WTC11 (cell line): ENCODE measurements at regions not wholly inside any gene's neighbourhood (a gene's known extent, or its start where the extent isn't known, plus 50 kb on each side); places are given as distances from the start of the nearest gene placed in this dataset.

Experiments
- ATAC-seq: fragments of 200-7000 bp; cut with Tn5 transposase; 2 replicates; pipeline ENCODE4 v1.10.0; 2021; ENCODE audit warnings: mild to moderate bottlenecking, moderate library complexity
- CTCF ChIA-PET: fragments of 300-600 bp; sonication (Branson Sonifier 250); formaldehyde crosslinking; loops from one replicate; lab custom pipeline; 2021; ENCODE audit warnings: antibody characterized with exemption; lab: Charles Lee
- POLR2A ChIA-PET: fragments of 350-600 bp; sonication (Branson Sonifier 250); formaldehyde crosslinking; loops from one replicate; lab custom pipeline; 2021; ENCODE audit warnings: antibody characterized with exemption; lab: Charles Lee
- DNase-seq: peaks from one replicate; pipeline ENCODE4 v3.0.0; 2021; ENCODE audit warnings: low spot score
- H3K27ac Mint-ChIP-seq: 2 replicates; pipeline ENCODE4 v1.8.0; 2021; ENCODE audit warnings: mixed read lengths
- H3K27me3 Mint-ChIP-seq: 2 replicates; pipeline ENCODE4 v1.8.0; 2021; ENCODE audit warnings: low read depth, mild to moderate bottlenecking, moderate library complexity, mixed read lengths
- H3K36me3 Mint-ChIP-seq: 2 replicates; pipeline ENCODE4 v1.8.0; 2021; ENCODE audit warnings: mixed read lengths
- H3K4me1 Mint-ChIP-seq: 2 replicates; pipeline ENCODE4 v1.8.0; 2022; ENCODE audit warnings: mixed read lengths
- H3K4me3 Mint-ChIP-seq: 2 replicates; pipeline ENCODE4 v1.8.0; 2021; ENCODE audit warnings: mild to moderate bottlenecking, moderate library complexity, mixed read lengths
- H3K9me3 Mint-ChIP-seq: 2 replicates; pipeline ENCODE4 v1.8.0; 2021; ENCODE audit warnings: mixed read lengths
- CREM ChIP-seq: sonication (generic); formaldehyde crosslinking; IDR thresholded peaks from 2 replicates; pipeline ENCODE4 v1.8.1; 2022; ENCODE audit warnings: mild to moderate bottlenecking, missing genetic modification reagents, moderate library complexity
- ESRRA ChIP-seq: sonication (generic); formaldehyde crosslinking; IDR thresholded peaks from 2 replicates; pipeline ENCODE4 v1.8.1; 2022; ENCODE audit warnings: mild to moderate bottlenecking, missing genetic modification reagents, borderline replicate concordance
- GABPB1 ChIP-seq: sonication (generic); formaldehyde crosslinking; IDR thresholded peaks from 2 replicates; pipeline ENCODE4 v1.8.1; 2023; ENCODE audit warnings: mild to moderate bottlenecking, missing genetic modification reagents
- SP1 ChIP-seq: sonication (generic); formaldehyde crosslinking; conservative IDR thresholded peaks from 2 replicates; pipeline ENCODE4 v1.8.1; 2022; ENCODE audit warnings: missing genetic modification reagents
- TEAD1 ChIP-seq: sonication (generic); formaldehyde crosslinking; IDR thresholded peaks from 2 replicates; pipeline ENCODE4 v1.8.0; 2022; ENCODE audit warnings: mild to moderate bottlenecking, missing genetic modification reagents
- ZNF317 ChIP-seq: sonication (generic); formaldehyde crosslinking; IDR thresholded peaks from 2 replicates; pipeline ENCODE4 v1.8.1; 2023; ENCODE audit warnings: low read depth, mild to moderate bottlenecking, moderate library complexity, missing genetic modification reagents, borderline replicate concordance
- TF ChIP-seq, protein P1 (sequence below): sonication (generic); formaldehyde crosslinking; IDR thresholded peaks from 2 replicates; pipeline ENCODE4 v1.8.1; 2023; ENCODE audit warnings: mild to moderate bottlenecking, moderate library complexity, missing genetic modification reagents
- TF ChIP-seq, protein P2 (sequence below): sonication (generic); formaldehyde crosslinking; IDR thresholded peaks from 2 replicates; pipeline ENCODE4 v1.8.0; 2022; ENCODE audit warnings: mild to moderate bottlenecking, missing genetic modification reagents
- TF ChIP-seq, protein P3 (sequence below): sonication (generic); formaldehyde crosslinking; IDR thresholded peaks from 2 replicates; pipeline ENCODE4 v1.8.1; 2023; ENCODE audit warnings: mild to moderate bottlenecking, missing genetic modification reagents, moderate library complexity
- TF ChIP-seq, protein P4 (sequence below): fragments of 250-450 bp; sonication (Bioruptor Pico); IDR thresholded peaks from 2 replicates; pipeline ENCODE4 v1.9.0; 2021; ENCODE audit warnings: mild to moderate bottlenecking, borderline replicate concordance
- TF ChIP-seq, protein P5 (sequence below): sonication (generic); formaldehyde crosslinking; IDR thresholded peaks from 2 replicates; pipeline ENCODE4 v1.8.0; 2022; ENCODE audit warnings: mild to moderate bottlenecking, missing genetic modification reagents
- TF ChIP-seq, protein P6 (sequence below): sonication (generic); formaldehyde crosslinking; IDR thresholded peaks from 2 replicates; pipeline ENCODE4 v1.8.1; 2022; ENCODE audit warnings: low read depth, missing genetic modification reagents, borderline replicate concordance
- TF ChIP-seq, protein P7 (sequence below): sonication (generic); formaldehyde crosslinking; IDR thresholded peaks from 2 replicates; pipeline ENCODE4 v1.8.1; 2022; ENCODE audit warnings: low read depth, mild to moderate bottlenecking, moderate library complexity, missing genetic modification reagents, borderline replicate concordance
- TF ChIP-seq, protein P8 (sequence below): sonication (generic); formaldehyde crosslinking; conservative IDR thresholded peaks from 2 replicates; pipeline ENCODE4 v1.8.1; 2023; ENCODE audit warnings: mild to moderate bottlenecking, low read depth, missing genetic modification reagents, moderate library complexity
- TF ChIP-seq, protein P9 (sequence below): sonication (generic); formaldehyde crosslinking; IDR thresholded peaks from 2 replicates; pipeline ENCODE4 v1.8.0; 2022; ENCODE audit warnings: mild to moderate bottlenecking, missing genetic modification reagents
- TF ChIP-seq, protein P10 (sequence below): fragments of 250-450 bp; sonication (Bioruptor Pico); IDR thresholded peaks from 2 replicates; pipeline ENCODE4 v1.9.0; 2021; ENCODE audit warnings: mild to moderate bottlenecking

DNA sequence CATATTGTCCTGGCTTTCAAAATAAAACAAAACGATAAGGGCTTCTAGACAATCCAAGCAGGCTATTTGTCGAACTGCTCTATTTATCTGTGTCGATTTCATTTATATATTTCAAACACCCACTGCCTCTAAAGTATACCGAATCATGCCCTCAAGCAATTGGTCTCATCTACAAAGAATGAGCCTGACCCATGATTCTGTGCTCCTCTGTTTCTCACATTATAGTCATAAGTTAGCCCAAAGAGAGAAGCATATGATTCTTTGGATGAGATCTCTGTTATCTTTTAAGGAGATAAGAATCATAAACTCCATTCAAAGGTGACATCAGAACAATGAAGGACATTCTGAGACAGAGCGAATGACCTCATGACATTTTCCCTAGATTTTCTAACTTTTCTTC, 191.1 kb downstream of the MAP2K6 start:
- ATAC-seq (no peak), DNase-seq (no peak)
- Mint-ChIP-seq H3K27ac (no peak overlapping the region), H3K4me1 (peaks cover 11% of the 10 kb centered on the region), H3K9me3 (no peaks in the 10 kb centered on the region), H3K27me3 (no peaks in the 10 kb centered on the region), H3K36me3 (no peaks in the 10 kb centered on the region), H3K4me3 (no peak overlapping the region)
- POLR2A ChIA-PET, result no interaction called here
- CTCF ChIA-PET, result no interaction called here
- TF ChIP-seq TEAD1 (CRISPR knock-in tag) (no peak), ESRRA (CRISPR knock-in tag) (no peak), SP1 (CRISPR knock-in tag) (no peak), ZNF317 (CRISPR knock-in tag) (no peak), GABPB1 (CRISPR knock-in tag) (no peak), CREM (CRISPR knock-in tag) (no peak)
- TF ChIP-seq, protein P1, sequence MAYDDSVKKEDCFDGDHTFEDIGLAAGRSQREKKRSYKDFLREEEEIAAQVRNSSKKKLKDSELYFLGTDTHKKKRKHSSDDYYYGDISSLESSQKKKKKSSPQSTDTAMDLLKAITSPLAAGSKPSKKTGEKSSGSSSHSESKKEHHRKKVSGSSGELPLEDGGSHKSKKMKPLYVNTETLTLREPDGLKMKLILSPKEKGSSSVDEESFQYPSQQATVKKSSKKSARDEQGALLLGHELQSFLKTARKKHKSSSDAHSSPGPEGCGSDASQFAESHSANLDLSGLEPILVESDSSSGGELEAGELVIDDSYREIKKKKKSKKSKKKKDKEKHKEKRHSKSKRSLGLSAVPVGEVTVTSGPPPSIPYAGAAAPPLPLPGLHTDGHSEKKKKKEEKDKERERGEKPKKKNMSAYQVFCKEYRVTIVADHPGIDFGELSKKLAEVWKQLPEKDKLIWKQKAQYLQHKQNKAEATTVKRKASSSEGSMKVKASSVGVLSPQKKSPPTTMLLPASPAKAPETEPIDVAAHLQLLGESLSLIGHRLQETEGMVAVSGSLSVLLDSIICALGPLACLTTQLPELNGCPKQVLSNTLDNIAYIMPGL (CRISPR knock-in tag), result no peak
- TF ChIP-seq, protein P2, sequence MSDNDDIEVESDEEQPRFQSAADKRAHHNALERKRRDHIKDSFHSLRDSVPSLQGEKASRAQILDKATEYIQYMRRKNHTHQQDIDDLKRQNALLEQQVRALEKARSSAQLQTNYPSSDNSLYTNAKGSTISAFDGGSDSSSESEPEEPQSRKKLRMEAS (CRISPR knock-in tag), result no peak
- TF ChIP-seq, protein P3, sequence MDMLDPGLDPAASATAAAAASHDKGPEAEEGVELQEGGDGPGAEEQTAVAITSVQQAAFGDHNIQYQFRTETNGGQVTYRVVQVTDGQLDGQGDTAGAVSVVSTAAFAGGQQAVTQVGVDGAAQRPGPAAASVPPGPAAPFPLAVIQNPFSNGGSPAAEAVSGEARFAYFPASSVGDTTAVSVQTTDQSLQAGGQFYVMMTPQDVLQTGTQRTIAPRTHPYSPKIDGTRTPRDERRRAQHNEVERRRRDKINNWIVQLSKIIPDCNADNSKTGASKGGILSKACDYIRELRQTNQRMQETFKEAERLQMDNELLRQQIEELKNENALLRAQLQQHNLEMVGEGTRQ (CRISPR knock-in tag), result no peak
- TF ChIP-seq, protein P4, sequence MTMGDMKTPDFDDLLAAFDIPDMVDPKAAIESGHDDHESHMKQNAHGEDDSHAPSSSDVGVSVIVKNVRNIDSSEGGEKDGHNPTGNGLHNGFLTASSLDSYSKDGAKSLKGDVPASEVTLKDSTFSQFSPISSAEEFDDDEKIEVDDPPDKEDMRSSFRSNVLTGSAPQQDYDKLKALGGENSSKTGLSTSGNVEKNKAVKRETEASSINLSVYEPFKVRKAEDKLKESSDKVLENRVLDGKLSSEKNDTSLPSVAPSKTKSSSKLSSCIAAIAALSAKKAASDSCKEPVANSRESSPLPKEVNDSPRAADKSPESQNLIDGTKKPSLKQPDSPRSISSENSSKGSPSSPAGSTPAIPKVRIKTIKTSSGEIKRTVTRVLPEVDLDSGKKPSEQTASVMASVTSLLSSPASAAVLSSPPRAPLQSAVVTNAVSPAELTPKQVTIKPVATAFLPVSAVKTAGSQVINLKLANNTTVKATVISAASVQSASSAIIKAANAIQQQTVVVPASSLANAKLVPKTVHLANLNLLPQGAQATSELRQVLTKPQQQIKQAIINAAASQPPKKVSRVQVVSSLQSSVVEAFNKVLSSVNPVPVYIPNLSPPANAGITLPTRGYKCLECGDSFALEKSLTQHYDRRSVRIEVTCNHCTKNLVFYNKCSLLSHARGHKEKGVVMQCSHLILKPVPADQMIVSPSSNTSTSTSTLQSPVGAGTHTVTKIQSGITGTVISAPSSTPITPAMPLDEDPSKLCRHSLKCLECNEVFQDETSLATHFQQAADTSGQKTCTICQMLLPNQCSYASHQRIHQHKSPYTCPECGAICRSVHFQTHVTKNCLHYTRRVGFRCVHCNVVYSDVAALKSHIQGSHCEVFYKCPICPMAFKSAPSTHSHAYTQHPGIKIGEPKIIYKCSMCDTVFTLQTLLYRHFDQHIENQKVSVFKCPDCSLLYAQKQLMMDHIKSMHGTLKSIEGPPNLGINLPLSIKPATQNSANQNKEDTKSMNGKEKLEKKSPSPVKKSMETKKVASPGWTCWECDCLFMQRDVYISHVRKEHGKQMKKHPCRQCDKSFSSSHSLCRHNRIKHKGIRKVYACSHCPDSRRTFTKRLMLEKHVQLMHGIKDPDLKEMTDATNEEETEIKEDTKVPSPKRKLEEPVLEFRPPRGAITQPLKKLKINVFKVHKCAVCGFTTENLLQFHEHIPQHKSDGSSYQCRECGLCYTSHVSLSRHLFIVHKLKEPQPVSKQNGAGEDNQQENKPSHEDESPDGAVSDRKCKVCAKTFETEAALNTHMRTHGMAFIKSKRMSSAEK (CRISPR knock-in tag), result no peak
- TF ChIP-seq, protein P5, sequence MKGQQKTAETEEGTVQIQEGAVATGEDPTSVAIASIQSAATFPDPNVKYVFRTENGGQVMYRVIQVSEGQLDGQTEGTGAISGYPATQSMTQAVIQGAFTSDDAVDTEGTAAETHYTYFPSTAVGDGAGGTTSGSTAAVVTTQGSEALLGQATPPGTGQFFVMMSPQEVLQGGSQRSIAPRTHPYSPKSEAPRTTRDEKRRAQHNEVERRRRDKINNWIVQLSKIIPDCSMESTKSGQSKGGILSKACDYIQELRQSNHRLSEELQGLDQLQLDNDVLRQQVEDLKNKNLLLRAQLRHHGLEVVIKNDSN (CRISPR knock-in tag), result no peak
- TF ChIP-seq, protein P6, sequence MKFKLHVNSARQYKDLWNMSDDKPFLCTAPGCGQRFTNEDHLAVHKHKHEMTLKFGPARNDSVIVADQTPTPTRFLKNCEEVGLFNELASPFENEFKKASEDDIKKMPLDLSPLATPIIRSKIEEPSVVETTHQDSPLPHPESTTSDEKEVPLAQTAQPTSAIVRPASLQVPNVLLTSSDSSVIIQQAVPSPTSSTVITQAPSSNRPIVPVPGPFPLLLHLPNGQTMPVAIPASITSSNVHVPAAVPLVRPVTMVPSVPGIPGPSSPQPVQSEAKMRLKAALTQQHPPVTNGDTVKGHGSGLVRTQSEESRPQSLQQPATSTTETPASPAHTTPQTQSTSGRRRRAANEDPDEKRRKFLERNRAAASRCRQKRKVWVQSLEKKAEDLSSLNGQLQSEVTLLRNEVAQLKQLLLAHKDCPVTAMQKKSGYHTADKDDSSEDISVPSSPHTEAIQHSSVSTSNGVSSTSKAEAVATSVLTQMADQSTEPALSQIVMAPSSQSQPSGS, result no peak
- TF ChIP-seq, protein P7, sequence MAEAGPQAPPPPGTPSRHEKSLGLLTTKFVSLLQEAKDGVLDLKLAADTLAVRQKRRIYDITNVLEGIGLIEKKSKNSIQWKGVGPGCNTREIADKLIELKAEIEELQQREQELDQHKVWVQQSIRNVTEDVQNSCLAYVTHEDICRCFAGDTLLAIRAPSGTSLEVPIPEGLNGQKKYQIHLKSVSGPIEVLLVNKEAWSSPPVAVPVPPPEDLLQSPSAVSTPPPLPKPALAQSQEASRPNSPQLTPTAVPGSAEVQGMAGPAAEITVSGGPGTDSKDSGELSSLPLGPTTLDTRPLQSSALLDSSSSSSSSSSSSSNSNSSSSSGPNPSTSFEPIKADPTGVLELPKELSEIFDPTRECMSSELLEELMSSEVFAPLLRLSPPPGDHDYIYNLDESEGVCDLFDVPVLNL, result no peak
- TF ChIP-seq, protein P8, sequence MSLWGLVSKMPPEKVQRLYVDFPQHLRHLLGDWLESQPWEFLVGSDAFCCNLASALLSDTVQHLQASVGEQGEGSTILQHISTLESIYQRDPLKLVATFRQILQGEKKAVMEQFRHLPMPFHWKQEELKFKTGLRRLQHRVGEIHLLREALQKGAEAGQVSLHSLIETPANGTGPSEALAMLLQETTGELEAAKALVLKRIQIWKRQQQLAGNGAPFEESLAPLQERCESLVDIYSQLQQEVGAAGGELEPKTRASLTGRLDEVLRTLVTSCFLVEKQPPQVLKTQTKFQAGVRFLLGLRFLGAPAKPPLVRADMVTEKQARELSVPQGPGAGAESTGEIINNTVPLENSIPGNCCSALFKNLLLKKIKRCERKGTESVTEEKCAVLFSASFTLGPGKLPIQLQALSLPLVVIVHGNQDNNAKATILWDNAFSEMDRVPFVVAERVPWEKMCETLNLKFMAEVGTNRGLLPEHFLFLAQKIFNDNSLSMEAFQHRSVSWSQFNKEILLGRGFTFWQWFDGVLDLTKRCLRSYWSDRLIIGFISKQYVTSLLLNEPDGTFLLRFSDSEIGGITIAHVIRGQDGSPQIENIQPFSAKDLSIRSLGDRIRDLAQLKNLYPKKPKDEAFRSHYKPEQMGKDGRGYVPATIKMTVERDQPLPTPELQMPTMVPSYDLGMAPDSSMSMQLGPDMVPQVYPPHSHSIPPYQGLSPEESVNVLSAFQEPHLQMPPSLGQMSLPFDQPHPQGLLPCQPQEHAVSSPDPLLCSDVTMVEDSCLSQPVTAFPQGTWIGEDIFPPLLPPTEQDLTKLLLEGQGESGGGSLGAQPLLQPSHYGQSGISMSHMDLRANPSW (CRISPR knock-in tag), result no peak
- TF ChIP-seq, protein P9, sequence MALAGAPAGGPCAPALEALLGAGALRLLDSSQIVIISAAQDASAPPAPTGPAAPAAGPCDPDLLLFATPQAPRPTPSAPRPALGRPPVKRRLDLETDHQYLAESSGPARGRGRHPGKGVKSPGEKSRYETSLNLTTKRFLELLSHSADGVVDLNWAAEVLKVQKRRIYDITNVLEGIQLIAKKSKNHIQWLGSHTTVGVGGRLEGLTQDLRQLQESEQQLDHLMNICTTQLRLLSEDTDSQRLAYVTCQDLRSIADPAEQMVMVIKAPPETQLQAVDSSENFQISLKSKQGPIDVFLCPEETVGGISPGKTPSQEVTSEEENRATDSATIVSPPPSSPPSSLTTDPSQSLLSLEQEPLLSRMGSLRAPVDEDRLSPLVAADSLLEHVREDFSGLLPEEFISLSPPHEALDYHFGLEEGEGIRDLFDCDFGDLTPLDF (CRISPR knock-in tag), result no peak
- TF ChIP-seq, protein P10, sequence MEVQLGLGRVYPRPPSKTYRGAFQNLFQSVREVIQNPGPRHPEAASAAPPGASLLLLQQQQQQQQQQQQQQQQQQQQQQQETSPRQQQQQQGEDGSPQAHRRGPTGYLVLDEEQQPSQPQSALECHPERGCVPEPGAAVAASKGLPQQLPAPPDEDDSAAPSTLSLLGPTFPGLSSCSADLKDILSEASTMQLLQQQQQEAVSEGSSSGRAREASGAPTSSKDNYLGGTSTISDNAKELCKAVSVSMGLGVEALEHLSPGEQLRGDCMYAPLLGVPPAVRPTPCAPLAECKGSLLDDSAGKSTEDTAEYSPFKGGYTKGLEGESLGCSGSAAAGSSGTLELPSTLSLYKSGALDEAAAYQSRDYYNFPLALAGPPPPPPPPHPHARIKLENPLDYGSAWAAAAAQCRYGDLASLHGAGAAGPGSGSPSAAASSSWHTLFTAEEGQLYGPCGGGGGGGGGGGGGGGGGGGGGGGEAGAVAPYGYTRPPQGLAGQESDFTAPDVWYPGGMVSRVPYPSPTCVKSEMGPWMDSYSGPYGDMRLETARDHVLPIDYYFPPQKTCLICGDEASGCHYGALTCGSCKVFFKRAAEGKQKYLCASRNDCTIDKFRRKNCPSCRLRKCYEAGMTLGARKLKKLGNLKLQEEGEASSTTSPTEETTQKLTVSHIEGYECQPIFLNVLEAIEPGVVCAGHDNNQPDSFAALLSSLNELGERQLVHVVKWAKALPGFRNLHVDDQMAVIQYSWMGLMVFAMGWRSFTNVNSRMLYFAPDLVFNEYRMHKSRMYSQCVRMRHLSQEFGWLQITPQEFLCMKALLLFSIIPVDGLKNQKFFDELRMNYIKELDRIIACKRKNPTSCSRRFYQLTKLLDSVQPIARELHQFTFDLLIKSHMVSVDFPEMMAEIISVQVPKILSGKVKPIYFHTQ (CRISPR knock-in tag), result no peak
- TF ChIP-seq, all 79 proteins: peak for 0
